NCI-H146 treated with DMSO at 0.1 percent for 48 hours (cell line): ENCODE measurements at regions not wholly inside any gene's neighbourhood (a gene's known extent, or its start where the extent isn't known, plus 50 kb on each side); places are given as distances from the start of the nearest gene placed in this dataset.
"Not testable (repeated sequence)": the region's sequence is repeated elsewhere in the genome, so short reads cannot be mapped to it uniquely, and the experiment has no call there.

ENCODE experiments used
- DNase-seq: peaks from one replicate; lab custom pipeline; 2025; ENCODE audit not compliant: unreplicated experiment; lab: John Stamatoyannopoulos, UW

GRCh38 chr5:41995193-41995592 lies 70.1 kb downstream of the FBXO4 start:
- DNase-seq = no peak

GRCh38 chr5:42001673-42002072 lies 76.6 kb downstream of the FBXO4 start:
- DNase-seq = no peak

GRCh38 chr5:42003852-42004251 lies 78.8 kb downstream of the FBXO4 start:
- DNase-seq = not testable (repeated sequence)

- DNase-seq = no peak
Observed at GRCh38 chr5:42005561-42006153, 80.6 kb downstream of the FBXO4 start.

GRCh38 chr5:42013561-42013960 lies 88.5 kb downstream of the FBXO4 start:
- no peak for DNase-seq

- DNase-seq = no peak
Observed at GRCh38 chr5:42015254-42015653, 90.2 kb downstream of the FBXO4 start.

GRCh38 chr5:42015681-42016080 lies 90.6 kb downstream of the FBXO4 start:
- DNase-seq = no peak

- DNase-seq = no peak
Observed at GRCh38 chr5:42020788-42021530, 95.9 kb downstream of the FBXO4 start.

GRCh38 chr5:42021923-42022322 lies 96.8 kb downstream of the FBXO4 start:
- DNase-seq = no peak

GRCh38 chr5:42022383-42022972 lies 97.4 kb downstream of the FBXO4 start:
- no peak for DNase-seq

- no peak for DNase-seq
Observed at GRCh38 chr5:42026446-42026845, 101.4 kb downstream of the FBXO4 start.

- no peak for DNase-seq
Observed at GRCh38 chr5:42032137-42032536, 107.1 kb downstream of the FBXO4 start.

- DNase-seq = no peak
Observed at GRCh38 chr5:42035526-42035925, 110.4 kb downstream of the FBXO4 start.

GRCh38 chr5:42036379-42036778 lies 111.3 kb downstream of the FBXO4 start:
- no peak for DNase-seq

GRCh38 chr5:42037379-42037932 lies 112.4 kb downstream of the FBXO4 start:
- no peak for DNase-seq

- no peak for DNase-seq
Observed at GRCh38 chr5:42043400-42043799, 118.3 kb downstream of the FBXO4 start.

- DNase-seq = peak; percentile 1
Observed at GRCh38 chr5:42057254-42057690, 132.2 kb downstream of the FBXO4 start.

- no peak for DNase-seq
Observed at GRCh38 chr5:42059291-42059690, 134.2 kb downstream of the FBXO4 start.

- DNase-seq = no peak
Observed at GRCh38 chr5:42059778-42060464, 134.8 kb downstream of the FBXO4 start.

- DNase-seq = no peak
Observed at GRCh38 chr5:42061121-42061520, 136.0 kb downstream of the FBXO4 start.

- DNase-seq = no peak
Observed at GRCh38 chr5:42064821-42065220, 139.7 kb downstream of the FBXO4 start.
